Adrenal gland (tissue), 5 donors: ENCODE measurements at regions not wholly inside any gene's neighbourhood (a gene's known extent, or its start where the extent isn't known, plus 50 kb on each side); places are given as distances from the start of the nearest gene placed in this dataset.

Experiments
- CTCF ChIP-seq, 6 experiments: fragments of 450-650 bp in 4 of 6; fragments of 200-600 bp in 2 of 6; sonication (generic) in 1 of 6; IDR thresholded peaks; 1 replicate in 5 of 6; 2 replicates in 1 of 6; pipeline versions ENCODE4 v1.5.1 to v1.8.0; 2016 to 2021; ENCODE audit warnings: antibody characterized with exemption in 6 of 6, mild to moderate bottlenecking in 2 of 6, moderate library complexity in 1 of 6
- POLR2A ChIP-seq, 2 donors: fragments of 450-650 bp; IDR thresholded peaks; one replicate each; pipeline ENCODE4 v1.6.1; 2017; ENCODE audit warnings: antibody characterized with exemption in 2 of 2, mild to moderate bottlenecking in 2 of 2, moderate library complexity in 1 of 2
- donor health status: DM: no; HTN: no; CAD: no.

- no peak for TF ChIP-seq POLR2A (IDR thresholded peaks at IDR 0.05)
- no peak for TF ChIP-seq CTCF (IDR thresholded peaks at IDR 0.05)
Measured at GRCh38 chr9:110030632-110031031, 177.3 kb downstream of the C9orf152 start.
